HEK293 (cell line): ENCODE measurements at regions not wholly inside any gene's neighbourhood (a gene's known extent, or its start where the extent isn't known, plus 50 kb on each side); places are given as distances from the start of the nearest gene placed in this dataset.

Experiments used
- CTCF ChIA-PET: fragments of 350-600 bp; formaldehyde crosslinking; extraction: SDS; loops from one replicate; lab custom pipeline; 2021; ENCODE audit warnings: antibody characterized with exemption; lab: Yijun Ruan, JAX
- POLR2A ChIA-PET: fragments of 300-600 bp; formaldehyde crosslinking; extraction: SDS; loops from one replicate; lab custom pipeline; 2020; ENCODE audit warnings: antibody characterized with exemption, inconsistent platforms; lab: Yijun Ruan, JAX
- H3K27ac ChIP-seq: fragments of 200-500 bp; sonication (Bioruptor generic); 2 replicates; pipeline ENCODE4 v1.5.1; 2014; ENCODE audit warnings: low read depth, low read length, control low read depth, inconsistent platforms; ENCODE audit errors: extremely low read depth
- H3K36me3 ChIP-seq, 2 experiments: fragments of 200-500 bp in 1 of 2; sonication (Bioruptor generic) in 1 of 2; 1 replicate in 1 of 2; 2 replicates in 1 of 2; pipeline ENCODE4 v1.5.1; 2014 to 2017; ENCODE audit warnings: inconsistent platforms in 2 of 2, low read length in 2 of 2; ENCODE audit not compliant: control insufficient read depth in 2 of 2, insufficient read depth in 1 of 2
- H3K4me1 ChIP-seq: fragments of 200-500 bp; sonication (Bioruptor generic); 2 replicates; pipeline ENCODE4 v1.5.1; 2014; ENCODE audit warnings: mild to moderate bottlenecking, low read length, inconsistent platforms; ENCODE audit not compliant: control insufficient read depth, insufficient read depth
- H3K4me3 ChIP-seq: 2 replicates; pipeline ENCODE4 v1.5.1; 2011; ENCODE audit warnings: low read depth, mild to moderate bottlenecking, control low read depth, low read length, moderate library complexity
- H3K9me3 ChIP-seq: fragments of 200-500 bp; sonication (Bioruptor generic); 2 replicates; pipeline ENCODE4 v1.5.1; 2014; ENCODE audit warnings: low read depth, low read length, inconsistent platforms; ENCODE audit not compliant: control insufficient read depth, insufficient read depth
- BCL11A ChIP-seq: fragments of 450-650 bp; formaldehyde crosslinking; IDR thresholded peaks from 2 replicates; pipeline ENCODE4 v1.5.1; 2016; ENCODE audit warnings: low read depth, missing biosample characterization, missing genetic modification characterization
- GLIS2 ChIP-seq: fragments of 450-650 bp; formaldehyde crosslinking; IDR thresholded peaks from 2 replicates; pipeline ENCODE4 v1.5.1; 2016; ENCODE audit warnings: missing biosample characterization, missing genetic modification characterization
- HOXC10 ChIP-seq: sonication (generic); formaldehyde crosslinking; IDR thresholded peaks from 2 replicates; pipeline ENCODE4 v1.8.1; 2023; ENCODE audit warnings: mild to moderate bottlenecking, missing genetic modification reagents
- ZBTB21 ChIP-seq: fragments of 450-650 bp; formaldehyde crosslinking; IDR thresholded peaks from 2 replicates; pipeline ENCODE4 v1.5.1; 2017; ENCODE audit warnings: missing biosample characterization, missing genetic modification characterization
- ZBTB8A ChIP-seq: fragments of 450-650 bp; formaldehyde crosslinking; IDR thresholded peaks from 2 replicates; pipeline ENCODE4 v1.5.1; 2016; ENCODE audit warnings: missing biosample characterization, missing genetic modification characterization
- ZNF121 ChIP-seq: fragments of 450-650 bp; formaldehyde crosslinking; IDR thresholded peaks from 2 replicates; pipeline ENCODE4 v1.5.1; 2016; ENCODE audit warnings: missing biosample characterization, missing genetic modification characterization
- ZNF19 ChIP-seq: fragments of 450-650 bp; formaldehyde crosslinking; IDR thresholded peaks from 2 replicates; pipeline ENCODE4; 2016; ENCODE audit warnings: missing biosample characterization, missing genetic modification characterization, low read depth
- ZNF202 ChIP-seq: fragments of 450-650 bp; formaldehyde crosslinking; IDR thresholded peaks from 2 replicates; pipeline ENCODE4 v1.5.1; 2016; ENCODE audit warnings: missing biosample characterization, missing genetic modification characterization, borderline replicate concordance
- ZNF221 ChIP-seq: fragments of 450-650 bp; formaldehyde crosslinking; IDR thresholded peaks from 2 replicates; pipeline ENCODE4 v1.5.1; 2017; ENCODE audit warnings: missing biosample characterization, missing genetic modification characterization, borderline replicate concordance
- ZNF521 ChIP-seq: fragments of 450-650 bp; formaldehyde crosslinking; IDR thresholded peaks from 2 replicates; pipeline ENCODE4 v1.5.1; 2017; ENCODE audit warnings: missing biosample characterization, mild to moderate bottlenecking, missing genetic modification characterization
- ZNF548 ChIP-seq: fragments of 450-650 bp; formaldehyde crosslinking; IDR thresholded peaks from 2 replicates; pipeline ENCODE4 v1.5.1; 2016; ENCODE audit warnings: missing biosample characterization, missing genetic modification characterization
- ZNF600 ChIP-seq: fragments of 450-650 bp; formaldehyde crosslinking; IDR thresholded peaks from 2 replicates; pipeline ENCODE4 v1.5.1; 2016; ENCODE audit warnings: missing biosample characterization, missing genetic modification characterization
- ZNF701 ChIP-seq: fragments of 450-650 bp; formaldehyde crosslinking; IDR thresholded peaks from 2 replicates; pipeline ENCODE4 v1.5.1; 2016; ENCODE audit warnings: missing biosample characterization, missing genetic modification characterization
- ZNF747 ChIP-seq: fragments of 450-650 bp; formaldehyde crosslinking; IDR thresholded peaks from 2 replicates; pipeline ENCODE4 v1.5.1; 2016; ENCODE audit warnings: missing biosample characterization, missing genetic modification characterization
- ZSCAN16 ChIP-seq: fragments of 450-650 bp; formaldehyde crosslinking; IDR thresholded peaks from 2 replicates; pipeline ENCODE4 v1.5.1; 2016; ENCODE audit warnings: missing biosample characterization, missing genetic modification characterization
- TF ChIP-seq, protein P1 (sequence below): fragments of 450-650 bp; formaldehyde crosslinking; IDR thresholded peaks from 2 replicates; pipeline ENCODE4 v1.5.1; 2016; ENCODE audit warnings: missing biosample characterization, missing genetic modification characterization, low read depth
- TF ChIP-seq, protein P2 (sequence below): sonication (generic); formaldehyde crosslinking; IDR thresholded peaks from 2 replicates; pipeline ENCODE4 v1.8.1; 2022; ENCODE audit warnings: mild to moderate bottlenecking, moderate library complexity, missing genetic modification reagents
- TF ChIP-seq, protein P3 (sequence below): fragments of 450-650 bp; formaldehyde crosslinking; IDR thresholded peaks from 2 replicates; pipeline ENCODE4 v1.5.1; 2016; ENCODE audit warnings: missing biosample characterization, missing genetic modification characterization
- TF ChIP-seq, protein P4 (sequence below): fragments of 450-650 bp; formaldehyde crosslinking; IDR thresholded peaks from 2 replicates; pipeline ENCODE4 v1.5.1; 2016; ENCODE audit warnings: missing biosample characterization, missing genetic modification characterization
- TF ChIP-seq, protein P5 (sequence below): fragments of 450-650 bp; formaldehyde crosslinking; IDR thresholded peaks from 2 replicates; pipeline ENCODE4 v1.5.1; 2016; ENCODE audit warnings: missing biosample characterization, missing genetic modification characterization

DNA sequence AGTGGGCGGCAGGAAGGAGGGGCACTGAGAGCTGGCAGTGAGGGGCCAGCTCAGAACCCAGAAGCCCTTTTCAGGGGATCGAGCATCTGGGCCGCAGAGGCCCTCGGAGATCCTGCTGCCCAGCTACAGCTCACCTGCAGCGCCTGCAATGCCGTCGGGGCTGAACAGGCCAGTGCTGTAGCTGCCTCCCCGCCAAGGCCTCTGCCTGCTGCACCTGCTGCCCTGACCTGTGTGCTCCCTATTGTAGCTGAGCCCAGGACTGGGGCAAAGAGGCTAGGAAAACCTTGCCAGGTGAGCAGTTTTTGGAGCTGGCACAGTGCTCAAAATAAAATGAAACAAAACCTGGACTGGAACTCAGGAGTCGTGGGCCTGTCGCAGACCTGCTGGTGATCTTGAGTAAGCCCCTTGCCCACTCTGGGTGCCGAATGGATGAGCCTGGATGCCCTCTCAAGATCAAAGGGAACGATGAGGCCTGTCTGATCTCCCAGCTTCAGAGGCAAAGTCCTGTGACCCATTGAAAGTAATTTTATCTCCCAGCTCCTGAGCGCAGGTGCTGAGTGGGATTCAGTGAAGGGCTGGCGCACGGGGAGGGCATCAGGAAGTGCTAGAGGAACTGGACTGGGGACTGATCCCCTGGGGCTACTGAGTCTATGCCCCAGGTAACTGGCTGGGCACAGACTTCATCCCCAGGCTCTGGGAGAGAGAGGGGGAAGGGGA is 154.6 kb downstream of the FOXD2 start:
- Histone ChIP-seq H3K4me1 (peaks cover 10% of the 10 kb centered on the region), H3K36me3 (no peaks in the 10 kb centered on the region), H3K27ac (no peak overlapping the region), H3K4me3 (no peak overlapping the region), H3K9me3 (no peaks in the 10 kb centered on the region)
- TF ChIP-seq ZNF202 (tag by site-specific recombination): no peak
- TF ChIP-seq ZNF747: no peak
- TF ChIP-seq GLIS2 (tag by site-specific recombination): no peak
- TF ChIP-seq ZNF19 (tag by site-specific recombination): no peak
- TF ChIP-seq, protein P1, sequence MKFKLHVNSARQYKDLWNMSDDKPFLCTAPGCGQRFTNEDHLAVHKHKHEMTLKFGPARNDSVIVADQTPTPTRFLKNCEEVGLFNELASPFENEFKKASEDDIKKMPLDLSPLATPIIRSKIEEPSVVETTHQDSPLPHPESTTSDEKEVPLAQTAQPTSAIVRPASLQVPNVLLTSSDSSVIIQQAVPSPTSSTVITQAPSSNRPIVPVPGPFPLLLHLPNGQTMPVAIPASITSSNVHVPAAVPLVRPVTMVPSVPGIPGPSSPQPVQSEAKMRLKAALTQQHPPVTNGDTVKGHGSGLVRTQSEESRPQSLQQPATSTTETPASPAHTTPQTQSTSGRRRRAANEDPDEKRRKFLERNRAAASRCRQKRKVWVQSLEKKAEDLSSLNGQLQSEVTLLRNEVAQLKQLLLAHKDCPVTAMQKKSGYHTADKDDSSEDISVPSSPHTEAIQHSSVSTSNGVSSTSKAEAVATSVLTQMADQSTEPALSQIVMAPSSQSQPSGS (tag by site-specific recombination): no peak
- no peak for TF ChIP-seq HOXC10
- TF ChIP-seq, protein P2, sequence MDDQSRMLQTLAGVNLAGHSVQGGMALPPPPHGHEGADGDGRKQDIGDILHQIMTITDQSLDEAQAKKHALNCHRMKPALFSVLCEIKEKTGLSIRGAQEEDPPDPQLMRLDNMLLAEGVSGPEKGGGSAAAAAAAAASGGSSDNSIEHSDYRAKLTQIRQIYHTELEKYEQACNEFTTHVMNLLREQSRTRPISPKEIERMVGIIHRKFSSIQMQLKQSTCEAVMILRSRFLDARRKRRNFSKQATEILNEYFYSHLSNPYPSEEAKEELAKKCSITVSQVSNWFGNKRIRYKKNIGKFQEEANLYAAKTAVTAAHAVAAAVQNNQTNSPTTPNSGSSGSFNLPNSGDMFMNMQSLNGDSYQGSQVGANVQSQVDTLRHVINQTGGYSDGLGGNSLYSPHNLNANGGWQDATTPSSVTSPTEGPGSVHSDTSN: no peak
- TF ChIP-seq, protein P3, sequence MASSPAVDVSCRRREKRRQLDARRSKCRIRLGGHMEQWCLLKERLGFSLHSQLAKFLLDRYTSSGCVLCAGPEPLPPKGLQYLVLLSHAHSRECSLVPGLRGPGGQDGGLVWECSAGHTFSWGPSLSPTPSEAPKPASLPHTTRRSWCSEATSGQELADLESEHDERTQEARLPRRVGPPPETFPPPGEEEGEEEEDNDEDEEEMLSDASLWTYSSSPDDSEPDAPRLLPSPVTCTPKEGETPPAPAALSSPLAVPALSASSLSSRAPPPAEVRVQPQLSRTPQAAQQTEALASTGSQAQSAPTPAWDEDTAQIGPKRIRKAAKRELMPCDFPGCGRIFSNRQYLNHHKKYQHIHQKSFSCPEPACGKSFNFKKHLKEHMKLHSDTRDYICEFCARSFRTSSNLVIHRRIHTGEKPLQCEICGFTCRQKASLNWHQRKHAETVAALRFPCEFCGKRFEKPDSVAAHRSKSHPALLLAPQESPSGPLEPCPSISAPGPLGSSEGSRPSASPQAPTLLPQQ (tag by site-specific recombination): no peak
- no peak for TF ChIP-seq ZSCAN16
- no peak for TF ChIP-seq ZNF548 (tag by site-specific recombination)
- TF ChIP-seq ZNF521 (tag by site-specific recombination): no peak
- no peak for TF ChIP-seq ZNF600 (tag by site-specific recombination)
- no peak for TF ChIP-seq ZBTB21 (tag by site-specific recombination)
- no peak for TF ChIP-seq ZNF701
- TF ChIP-seq, protein P4, sequence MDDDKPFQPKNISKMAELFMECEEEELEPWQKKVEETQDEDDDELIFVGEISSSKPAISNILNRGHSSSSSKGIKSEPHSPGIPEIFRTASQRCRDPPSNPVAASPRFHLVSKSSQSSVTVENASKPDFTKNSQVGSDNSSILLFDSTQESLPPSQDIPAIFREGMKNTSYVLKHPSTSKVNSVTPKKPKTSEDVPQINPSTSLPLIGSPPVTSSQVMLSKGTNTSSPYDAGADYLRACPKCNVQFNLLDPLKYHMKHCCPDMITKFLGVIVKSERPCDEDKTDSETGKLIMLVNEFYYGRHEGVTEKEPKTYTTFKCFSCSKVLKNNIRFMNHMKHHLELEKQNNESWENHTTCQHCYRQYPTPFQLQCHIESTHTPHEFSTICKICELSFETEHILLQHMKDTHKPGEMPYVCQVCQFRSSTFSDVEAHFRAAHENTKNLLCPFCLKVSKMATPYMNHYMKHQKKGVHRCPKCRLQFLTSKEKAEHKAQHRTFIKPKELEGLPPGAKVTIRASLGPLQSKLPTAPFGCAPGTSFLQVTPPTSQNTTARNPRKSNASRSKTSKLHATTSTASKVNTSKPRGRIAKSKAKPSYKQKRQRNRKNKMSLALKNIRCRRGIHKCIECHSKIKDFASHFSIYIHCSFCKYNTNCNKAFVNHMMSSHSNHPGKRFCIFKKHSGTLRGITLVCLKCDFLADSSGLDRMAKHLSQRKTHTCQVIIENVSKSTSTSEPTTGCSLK: no peak
- no peak for TF ChIP-seq ZNF121 (tag by site-specific recombination)
- TF ChIP-seq, protein P5, sequence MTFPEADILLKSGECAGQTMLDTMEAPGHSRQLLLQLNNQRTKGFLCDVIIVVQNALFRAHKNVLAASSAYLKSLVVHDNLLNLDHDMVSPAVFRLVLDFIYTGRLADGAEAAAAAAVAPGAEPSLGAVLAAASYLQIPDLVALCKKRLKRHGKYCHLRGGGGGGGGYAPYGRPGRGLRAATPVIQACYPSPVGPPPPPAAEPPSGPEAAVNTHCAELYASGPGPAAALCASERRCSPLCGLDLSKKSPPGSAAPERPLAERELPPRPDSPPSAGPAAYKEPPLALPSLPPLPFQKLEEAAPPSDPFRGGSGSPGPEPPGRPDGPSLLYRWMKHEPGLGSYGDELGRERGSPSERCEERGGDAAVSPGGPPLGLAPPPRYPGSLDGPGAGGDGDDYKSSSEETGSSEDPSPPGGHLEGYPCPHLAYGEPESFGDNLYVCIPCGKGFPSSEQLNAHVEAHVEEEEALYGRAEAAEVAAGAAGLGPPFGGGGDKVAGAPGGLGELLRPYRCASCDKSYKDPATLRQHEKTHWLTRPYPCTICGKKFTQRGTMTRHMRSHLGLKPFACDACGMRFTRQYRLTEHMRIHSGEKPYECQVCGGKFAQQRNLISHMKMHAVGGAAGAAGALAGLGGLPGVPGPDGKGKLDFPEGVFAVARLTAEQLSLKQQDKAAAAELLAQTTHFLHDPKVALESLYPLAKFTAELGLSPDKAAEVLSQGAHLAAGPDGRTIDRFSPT (tag by site-specific recombination): no peak
- no peak for TF ChIP-seq BCL11A (tag by site-specific recombination)
- no peak for TF ChIP-seq ZBTB8A (tag by site-specific recombination)
- TF ChIP-seq ZNF221 (tag by site-specific recombination): no peak
- CTCF ChIA-PET: no interaction called here
- POLR2A ChIA-PET: interaction anchor here (0.6 kb wide), 1 partner anchor 249 kb away, joined by 4 read pairs; no protein-coding TSS in a partner anchor
